ENCODE measurements at regions not wholly inside any gene's neighbourhood (a gene's known extent, or its start where the extent isn't known, plus 50 kb on each side); places are given as distances from the start of the nearest gene placed in this dataset.

GRCh38 chr12:107238296-107238695 is 144.9 kb upstream of the CRY1 start (continued):
- TF ChIP-seq, protein P1, sequence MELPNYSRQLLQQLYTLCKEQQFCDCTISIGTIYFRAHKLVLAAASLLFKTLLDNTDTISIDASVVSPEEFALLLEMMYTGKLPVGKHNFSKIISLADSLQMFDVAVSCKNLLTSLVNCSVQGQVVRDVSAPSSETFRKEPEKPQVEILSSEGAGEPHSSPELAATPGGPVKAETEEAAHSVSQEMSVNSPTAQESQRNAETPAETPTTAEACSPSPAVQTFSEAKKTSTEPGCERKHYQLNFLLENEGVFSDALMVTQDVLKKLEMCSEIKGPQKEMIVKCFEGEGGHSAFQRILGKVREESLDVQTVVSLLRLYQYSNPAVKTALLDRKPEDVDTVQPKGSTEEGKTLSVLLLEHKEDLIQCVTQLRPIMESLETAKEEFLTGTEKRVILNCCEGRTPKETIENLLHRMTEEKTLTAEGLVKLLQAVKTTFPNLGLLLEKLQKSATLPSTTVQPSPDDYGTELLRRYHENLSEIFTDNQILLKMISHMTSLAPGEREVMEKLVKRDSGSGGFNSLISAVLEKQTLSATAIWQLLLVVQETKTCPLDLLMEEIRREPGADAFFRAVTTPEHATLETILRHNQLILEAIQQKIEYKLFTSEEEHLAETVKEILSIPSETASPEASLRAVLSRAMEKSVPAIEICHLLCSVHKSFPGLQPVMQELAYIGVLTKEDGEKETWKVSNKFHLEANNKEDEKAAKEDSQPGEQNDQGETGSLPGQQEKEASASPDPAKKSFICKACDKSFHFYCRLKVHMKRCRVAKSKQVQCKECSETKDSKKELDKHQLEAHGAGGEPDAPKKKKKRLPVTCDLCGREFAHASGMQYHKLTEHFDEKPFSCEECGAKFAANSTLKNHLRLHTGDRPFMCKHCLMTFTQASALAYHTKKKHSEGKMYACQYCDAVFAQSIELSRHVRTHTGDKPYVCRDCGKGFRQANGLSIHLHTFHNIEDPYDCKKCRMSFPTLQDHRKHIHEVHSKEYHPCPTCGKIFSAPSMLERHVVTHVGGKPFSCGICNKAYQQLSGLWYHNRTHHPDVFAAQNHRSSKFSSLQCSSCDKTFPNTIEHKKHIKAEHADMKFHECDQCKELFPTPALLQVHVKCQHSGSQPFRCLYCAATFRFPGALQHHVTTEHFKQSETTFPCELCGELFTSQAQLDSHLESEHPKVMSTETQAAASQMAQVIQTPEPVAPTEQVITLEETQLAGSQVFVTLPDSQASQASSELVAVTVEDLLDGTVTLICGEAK (IDR thresholded peaks at IDR 0.05): no peak
- TF ChIP-seq, protein P1 (CRISPR knock-in tag; IDR thresholded peaks at IDR 0.05): no peak
- TF ChIP-seq ZKSCAN1 (IDR thresholded peaks at IDR 0.05; ENCODE audit: low read depth, low read length): no peak
- TF ChIP-seq, protein P2, sequence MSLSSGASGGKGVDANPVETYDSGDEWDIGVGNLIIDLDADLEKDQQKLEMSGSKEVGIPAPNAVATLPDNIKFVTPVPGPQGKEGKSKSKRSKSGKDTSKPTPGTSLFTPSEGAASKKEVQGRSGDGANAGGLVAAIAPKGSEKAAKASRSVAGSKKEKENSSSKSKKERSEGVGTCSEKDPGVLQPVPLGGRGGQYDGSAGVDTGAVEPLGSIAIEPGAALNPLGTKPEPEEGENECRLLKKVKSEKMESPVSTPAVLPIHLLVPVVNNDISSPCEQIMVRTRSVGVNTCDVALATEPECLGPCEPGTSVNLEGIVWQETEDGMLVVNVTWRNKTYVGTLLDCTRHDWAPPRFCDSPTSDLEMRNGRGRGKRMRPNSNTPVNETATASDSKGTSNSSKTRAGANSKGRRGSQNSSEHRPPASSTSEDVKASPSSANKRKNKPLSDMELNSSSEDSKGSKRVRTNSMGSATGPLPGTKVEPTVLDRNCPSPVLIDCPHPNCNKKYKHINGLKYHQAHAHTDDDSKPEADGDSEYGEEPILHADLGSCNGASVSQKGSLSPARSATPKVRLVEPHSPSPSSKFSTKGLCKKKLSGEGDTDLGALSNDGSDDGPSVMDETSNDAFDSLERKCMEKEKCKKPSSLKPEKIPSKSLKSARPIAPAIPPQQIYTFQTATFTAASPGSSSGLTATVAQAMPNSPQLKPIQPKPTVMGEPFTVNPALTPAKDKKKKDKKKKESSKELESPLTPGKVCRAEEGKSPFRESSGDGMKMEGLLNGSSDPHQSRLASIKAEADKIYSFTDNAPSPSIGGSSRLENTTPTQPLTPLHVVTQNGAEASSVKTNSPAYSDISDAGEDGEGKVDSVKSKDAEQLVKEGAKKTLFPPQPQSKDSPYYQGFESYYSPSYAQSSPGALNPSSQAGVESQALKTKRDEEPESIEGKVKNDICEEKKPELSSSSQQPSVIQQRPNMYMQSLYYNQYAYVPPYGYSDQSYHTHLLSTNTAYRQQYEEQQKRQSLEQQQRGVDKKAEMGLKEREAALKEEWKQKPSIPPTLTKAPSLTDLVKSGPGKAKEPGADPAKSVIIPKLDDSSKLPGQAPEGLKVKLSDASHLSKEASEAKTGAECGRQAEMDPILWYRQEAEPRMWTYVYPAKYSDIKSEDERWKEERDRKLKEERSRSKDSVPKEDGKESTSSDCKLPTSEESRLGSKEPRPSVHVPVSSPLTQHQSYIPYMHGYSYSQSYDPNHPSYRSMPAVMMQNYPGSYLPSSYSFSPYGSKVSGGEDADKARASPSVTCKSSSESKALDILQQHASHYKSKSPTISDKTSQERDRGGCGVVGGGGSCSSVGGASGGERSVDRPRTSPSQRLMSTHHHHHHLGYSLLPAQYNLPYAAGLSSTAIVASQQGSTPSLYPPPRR (CRISPR knock-in tag; IDR thresholded peaks at IDR 0.05; ENCODE audit: borderline replicate concordance): no peak
